VCaP (cell line): ENCODE measurements at regions not wholly inside any gene's neighbourhood (a gene's known extent, or its start where the extent isn't known, plus 50 kb on each side); places are given as distances from the start of the nearest gene placed in this dataset.

Source experiments
- H3K27ac ChIP-seq: fragments of 450-650 bp; 2 replicates; pipeline ENCODE4 v1.5.1; 2017
- CTCF ChIP-seq: fragments of 450-650 bp; conservative IDR thresholded peaks from 2 replicates; pipeline ENCODE4 v1.5.1; 2017; ENCODE audit warnings: mild to moderate bottlenecking, moderate library complexity

DNA sequence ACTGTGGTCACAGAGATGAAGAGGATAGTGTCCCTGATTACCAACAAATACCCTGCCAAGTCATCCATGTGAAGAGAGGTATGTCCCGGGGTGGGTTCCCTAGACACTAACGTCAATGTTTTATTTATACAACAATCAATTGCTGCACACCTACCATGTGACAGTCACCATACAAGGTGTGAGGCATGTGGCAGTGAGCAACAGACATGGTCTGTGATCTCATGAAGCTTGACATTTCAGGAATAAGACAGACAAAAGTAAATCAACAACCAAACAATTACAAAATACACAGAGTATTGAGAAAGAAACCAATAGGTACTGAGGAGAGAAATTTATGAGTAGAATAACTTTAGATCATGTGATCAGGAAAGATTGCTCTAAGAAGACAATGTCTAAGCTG lies 268.6 kb downstream of the MRTFB start:
- no peak for TF ChIP-seq CTCF
- no peak overlapping the region for H3K27ac ChIP-seq

DNA sequence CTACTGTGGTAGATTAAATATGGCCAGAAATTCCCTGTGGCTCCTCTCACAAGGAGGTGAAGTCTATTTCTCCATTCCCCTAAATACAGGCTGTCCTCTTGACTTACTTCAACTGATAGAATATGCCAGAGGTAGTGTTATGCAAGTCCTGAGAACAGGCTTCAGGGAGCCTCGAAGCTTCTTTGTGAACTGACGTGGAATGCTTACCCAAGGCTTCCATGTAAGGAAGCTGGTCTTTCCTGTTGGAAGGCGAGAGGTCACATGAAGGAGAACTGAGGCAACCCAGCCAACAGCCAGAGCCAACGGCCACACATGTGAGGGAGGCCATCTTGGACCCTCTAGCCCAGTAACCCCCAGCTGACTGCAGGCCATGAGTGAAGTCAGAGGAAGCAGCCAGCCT lies 267.9 kb downstream of the MRTFB start:
- H3K27ac ChIP-seq: no peak overlapping the region
- no peak for TF ChIP-seq CTCF

DNA sequence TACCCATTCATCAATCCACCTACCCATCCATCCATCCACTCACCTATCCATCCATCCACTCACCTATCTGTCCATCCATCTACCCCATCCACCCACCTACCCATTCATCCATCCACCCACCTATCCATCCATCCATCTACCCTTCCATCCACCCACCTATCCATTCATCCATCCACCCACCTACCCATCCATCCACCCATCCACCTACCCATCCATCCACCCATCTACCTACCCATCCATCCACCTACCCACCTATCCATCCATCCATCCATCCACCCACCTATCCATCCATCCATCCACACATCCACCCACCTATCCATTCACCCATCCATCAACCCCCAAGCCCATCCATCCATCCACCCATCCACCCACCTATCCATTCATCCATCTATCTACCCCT lies 267.1 kb downstream of the MRTFB start:
- no peak overlapping the region for H3K27ac ChIP-seq
- TF ChIP-seq CTCF: no peak

- no peak overlapping the region for H3K27ac ChIP-seq
- TF ChIP-seq CTCF: no peak
Observed at GRCh38 chr16:14337303-14338191, 266.4 kb downstream of the MRTFB start.

DNA sequence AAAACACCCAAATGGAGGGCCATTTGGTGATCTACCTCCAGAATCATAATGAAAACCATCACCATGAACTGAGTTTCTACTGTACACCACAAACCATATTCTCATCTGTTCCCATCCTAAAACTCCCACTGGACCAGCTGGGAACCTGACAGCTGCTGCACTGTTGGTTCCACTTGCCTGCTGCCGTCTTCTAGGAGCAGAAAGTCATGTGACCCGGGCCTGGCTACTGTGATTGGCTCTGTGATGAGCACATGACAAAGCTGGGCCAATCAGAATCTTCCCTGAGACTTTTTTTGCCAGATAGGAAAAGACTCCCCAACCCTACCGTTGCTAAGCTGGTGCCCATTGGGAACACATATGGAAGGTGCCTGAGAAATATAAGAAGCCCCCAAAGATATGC lies 264.2 kb downstream of the MRTFB start:
- no peak for TF ChIP-seq CTCF
- H3K27ac ChIP-seq: no peak overlapping the region

- TF ChIP-seq CTCF: no peak
- no peak overlapping the region for H3K27ac ChIP-seq
Observed at GRCh38 chr16:14334366-14335080, 263.4 kb downstream of the MRTFB start.

DNA sequence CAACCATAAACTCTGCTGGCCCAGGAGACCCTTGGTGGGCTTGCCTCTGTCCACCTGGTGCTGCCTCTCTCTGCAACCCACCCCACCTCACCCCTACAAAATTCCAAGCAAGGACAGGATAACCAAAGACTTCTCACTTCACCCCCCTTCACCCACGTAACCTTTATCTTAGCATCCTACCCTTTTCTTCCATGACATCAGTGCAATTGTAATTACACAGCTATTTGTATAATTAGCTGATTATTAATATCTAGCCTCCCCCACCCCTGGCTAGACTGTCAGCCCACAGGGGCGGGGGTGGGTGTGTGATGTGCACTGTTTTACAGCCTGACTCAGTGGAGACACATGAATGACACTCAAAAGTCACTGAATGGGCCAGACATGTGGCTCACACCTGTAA lies 262.2 kb downstream of the MRTFB start:
- no peak for TF ChIP-seq CTCF
- H3K27ac ChIP-seq: no peak overlapping the region
